Activated CD8-positive, alpha-beta memory T cell treated with anti-CD3 and anti-CD28 coated beads for 48 hours (primary cell): ENCODE measurements at regions not wholly inside any gene's neighbourhood (a gene's known extent, or its start where the extent isn't known, plus 50 kb on each side); places are given as distances from the start of the nearest gene placed in this dataset.

Experiments used
- DNase-seq, 3 experiments: peaks; one replicate each; pipeline ENCODE4 v3.0.0-alpha.2; 2020; ENCODE audit warnings: low read depth in 2 of 3, low spot score in 2 of 3

DNA sequence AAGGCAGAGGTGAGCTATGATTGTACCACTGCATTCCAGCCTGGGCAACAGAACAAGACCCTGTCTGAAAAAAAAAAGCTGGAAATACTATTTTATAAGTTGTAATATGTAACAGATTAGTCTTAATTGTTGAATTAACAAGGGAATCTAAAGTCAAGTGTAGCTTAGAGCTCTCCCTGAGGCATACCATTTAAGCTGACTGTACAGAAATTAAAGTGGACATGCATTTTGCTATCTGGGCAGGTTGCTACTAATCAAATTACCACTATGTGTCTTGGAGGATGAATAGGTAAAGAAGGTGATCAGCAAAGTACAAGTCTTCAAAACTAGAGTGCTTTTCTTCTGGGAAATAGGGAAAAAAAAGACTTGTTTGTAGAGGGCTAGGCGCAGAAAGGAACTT lies 205.3 kb upstream of the JADE1 start:
- DNase-seq = no peak

- DNase-seq = no peak
These were observed 206.4 kb upstream of the JADE1 start for GRCh38 chr4:128603081-128603480.

DNA sequence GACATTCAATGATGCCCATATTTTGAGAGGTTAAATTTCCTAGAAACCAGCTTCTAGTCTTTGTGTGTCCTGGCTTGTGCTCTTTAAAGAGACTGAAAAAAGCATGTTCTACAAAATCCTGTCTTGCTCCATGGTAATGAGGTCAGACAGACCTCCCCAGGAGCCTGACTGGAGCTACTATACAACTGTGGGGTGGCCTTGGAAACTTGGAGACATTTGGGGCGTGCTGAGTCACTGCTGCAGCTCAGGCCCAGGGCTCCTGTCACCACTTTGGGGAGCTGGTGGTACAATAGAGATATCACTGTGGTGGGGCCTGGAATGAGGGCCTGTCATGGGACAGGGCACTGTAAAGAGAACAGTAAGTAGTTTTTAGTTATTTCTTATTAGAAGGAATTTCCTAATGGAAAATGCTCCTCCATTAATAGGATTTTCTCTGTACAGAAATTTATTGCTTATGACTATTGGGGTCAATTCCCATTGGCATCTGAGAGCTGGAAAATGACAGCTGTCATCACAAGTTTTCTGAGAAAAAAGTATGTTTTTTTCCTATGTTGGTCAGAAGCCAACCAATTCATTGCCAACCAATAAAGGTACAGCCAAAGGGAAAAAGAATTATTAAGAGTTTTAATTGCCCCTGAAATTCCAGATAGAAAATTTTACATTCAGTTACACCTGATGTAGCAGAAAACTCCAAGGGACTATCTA lies 207.4 kb upstream of the JADE1 start:
- DNase-seq = no peak

DNA sequence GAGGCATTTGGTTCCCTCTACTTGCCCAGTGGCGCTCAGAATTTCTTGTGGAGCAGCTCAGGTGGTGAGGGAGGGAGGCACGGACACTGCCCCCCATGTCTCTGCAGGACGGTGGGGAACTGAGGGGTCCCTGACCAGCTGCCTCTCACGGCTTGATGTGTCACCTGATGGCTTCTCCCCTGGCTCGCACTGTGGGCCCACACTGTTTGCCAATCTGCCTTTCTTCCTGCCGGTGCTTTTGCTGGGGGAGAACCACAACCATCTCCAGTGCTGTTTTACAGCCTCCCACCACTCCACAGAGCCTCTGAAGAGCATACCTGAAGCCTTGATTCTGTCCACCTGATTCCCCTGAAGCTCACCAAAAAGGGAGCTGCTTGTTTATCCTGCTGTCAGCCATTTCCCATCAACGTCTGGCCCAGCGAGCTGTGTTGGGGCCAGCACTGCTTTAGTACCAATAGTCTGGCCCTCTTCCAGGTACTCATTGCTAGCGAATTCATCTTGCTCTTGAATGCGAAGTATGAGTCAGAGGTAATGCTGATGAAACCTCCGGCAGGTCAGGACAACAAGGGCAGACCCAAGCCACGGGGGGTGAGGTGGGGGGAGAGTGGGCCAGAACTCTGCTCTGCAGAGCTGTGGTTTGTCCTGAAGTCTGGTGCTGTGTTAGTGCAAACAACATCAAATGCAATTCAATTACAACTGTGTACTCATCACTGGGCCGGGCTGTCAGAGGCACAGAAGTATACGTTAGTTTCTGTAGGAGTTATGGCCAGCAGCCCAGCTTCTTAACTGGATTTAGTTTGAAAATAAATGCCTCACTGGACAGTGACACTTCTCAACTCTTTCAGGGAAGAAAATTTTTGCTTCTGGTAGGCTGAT lies 208.3 kb upstream of the JADE1 start:
- DNase-seq = no peak

GRCh38 chr4:128600410-128600809 lies 209.1 kb upstream of the JADE1 start:
- DNase-seq = no peak

DNA sequence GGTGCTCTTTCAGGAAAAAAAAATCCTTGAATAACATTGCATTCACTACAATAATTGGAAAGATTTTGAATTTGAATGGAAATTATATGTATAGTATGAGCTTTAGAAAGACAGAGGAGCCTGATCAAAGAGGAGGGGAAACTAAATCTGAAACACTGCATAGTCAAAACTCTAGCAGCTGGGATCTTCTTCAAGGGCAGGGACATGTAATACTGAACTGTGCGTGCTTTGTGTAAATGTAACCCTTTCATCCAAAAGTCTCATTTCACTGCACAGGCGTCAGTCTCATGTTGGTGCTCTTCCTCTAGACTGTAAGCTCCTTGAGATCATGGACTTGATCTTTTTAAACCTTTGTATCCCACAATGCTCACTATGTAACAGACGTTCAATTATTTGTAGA lies 212.0 kb upstream of the JADE1 start:
- no peak for DNase-seq

- no peak for DNase-seq
These were observed 212.6 kb upstream of the JADE1 start for GRCh38 chr4:128596853-128597252.

GRCh38 chr4:128596115-128596514 lies 213.4 kb upstream of the JADE1 start:
- no peak for DNase-seq

- no peak for DNase-seq
These were observed 218.0 kb upstream of the JADE1 start for GRCh38 chr4:128591482-128591881.

DNA sequence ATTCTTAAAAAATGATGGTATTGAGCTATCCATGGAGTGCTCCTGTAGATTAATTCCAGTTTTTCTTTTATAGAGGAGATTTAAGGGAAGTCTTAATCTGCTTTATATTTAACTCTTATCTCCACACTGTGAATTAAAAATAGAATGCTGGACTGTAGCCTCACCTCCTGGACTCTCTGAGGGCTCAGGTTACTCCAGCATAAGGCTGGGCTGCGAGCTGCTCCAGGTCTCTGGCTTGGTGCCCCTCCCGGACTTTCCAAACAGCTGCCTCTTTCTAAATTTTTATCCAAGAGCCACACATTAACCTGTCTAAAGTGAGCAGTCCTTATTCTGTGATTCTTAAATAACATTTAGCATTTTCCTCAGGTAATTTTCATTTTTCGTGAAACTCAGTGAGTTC lies 218.7 kb upstream of the JADE1 start:
- no peak for DNase-seq

DNA sequence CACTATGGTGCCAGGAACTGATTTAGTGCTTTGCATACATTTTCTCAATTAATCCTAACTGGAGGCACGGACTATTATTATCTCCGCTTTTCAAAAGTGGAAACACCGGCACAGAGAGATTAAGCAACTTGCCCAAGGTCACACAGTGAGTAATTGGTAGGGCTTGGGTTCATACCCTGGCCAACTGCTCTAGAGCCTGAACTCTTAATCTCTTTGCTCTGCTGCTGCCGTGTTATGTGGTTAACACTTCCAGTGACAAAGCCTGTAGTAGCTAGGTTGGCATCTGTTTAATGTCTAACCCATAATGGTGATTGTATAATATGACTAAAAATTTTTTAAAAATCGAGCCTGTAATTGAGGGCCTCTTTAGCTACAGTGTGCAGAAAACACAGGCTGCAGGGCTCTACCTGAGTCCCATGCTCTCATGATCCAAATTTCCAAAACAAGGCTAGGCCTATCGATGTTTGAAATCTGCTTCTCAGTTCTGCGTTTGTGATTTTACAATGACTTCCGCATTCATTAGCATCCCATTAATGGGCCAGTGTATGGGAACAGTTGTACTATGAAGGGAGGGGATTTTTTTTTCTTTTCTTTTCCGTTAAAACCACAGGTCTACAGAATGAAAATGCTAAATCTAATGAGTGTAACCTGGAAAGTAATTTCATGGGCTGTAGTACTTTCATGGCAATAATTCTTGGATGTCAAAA lies 219.3 kb upstream of the JADE1 start:
- DNase-seq = no peak

DNA sequence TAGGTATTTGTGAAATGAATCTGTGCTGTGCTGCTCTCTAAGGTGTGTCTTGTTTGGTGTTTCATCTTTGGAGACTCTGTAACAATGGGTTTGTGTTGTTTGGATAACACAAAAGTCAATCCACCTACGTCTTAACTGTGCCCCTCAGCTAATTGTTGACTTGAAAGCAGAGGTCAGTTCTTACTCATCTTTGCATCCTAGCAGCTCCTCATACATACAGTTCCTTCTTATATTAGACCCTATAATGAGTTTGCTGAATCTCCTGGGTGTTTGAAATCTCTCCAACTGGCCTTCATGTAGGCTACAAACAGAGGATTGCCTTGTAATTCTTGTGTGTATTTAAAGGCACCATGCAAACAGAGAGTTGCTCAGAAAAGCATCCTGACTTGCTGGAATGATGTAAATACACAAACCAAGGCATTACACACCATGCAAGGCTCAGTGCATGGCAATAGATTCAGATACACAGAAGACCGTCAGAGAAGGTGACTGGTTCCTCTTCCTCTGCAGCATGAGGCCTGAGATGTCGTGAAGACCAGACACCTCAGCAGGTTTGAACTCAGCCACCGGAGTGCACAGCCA lies 220.0 kb upstream of the JADE1 start:
- DNase-seq = no peak

DNA sequence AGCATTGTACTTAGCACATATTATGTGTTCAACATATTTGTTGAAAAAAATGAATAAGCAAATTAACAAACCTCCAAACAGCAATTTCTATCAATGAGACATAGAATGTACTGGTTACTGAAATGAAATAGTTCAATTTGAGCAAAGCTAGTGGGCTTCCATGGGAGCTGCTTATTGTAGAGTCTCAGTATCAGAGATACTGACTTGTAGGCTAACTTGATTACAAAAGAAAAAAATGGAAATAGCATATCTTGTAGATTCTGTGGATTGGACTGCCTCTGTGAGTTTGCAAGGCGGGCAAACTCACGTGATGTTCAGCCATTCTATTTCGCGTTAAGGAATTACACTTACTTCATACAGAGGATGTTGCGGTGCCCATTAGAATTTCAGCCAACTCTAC lies 222.1 kb upstream of the JADE1 start:
- DNase-seq = no peak

DNA sequence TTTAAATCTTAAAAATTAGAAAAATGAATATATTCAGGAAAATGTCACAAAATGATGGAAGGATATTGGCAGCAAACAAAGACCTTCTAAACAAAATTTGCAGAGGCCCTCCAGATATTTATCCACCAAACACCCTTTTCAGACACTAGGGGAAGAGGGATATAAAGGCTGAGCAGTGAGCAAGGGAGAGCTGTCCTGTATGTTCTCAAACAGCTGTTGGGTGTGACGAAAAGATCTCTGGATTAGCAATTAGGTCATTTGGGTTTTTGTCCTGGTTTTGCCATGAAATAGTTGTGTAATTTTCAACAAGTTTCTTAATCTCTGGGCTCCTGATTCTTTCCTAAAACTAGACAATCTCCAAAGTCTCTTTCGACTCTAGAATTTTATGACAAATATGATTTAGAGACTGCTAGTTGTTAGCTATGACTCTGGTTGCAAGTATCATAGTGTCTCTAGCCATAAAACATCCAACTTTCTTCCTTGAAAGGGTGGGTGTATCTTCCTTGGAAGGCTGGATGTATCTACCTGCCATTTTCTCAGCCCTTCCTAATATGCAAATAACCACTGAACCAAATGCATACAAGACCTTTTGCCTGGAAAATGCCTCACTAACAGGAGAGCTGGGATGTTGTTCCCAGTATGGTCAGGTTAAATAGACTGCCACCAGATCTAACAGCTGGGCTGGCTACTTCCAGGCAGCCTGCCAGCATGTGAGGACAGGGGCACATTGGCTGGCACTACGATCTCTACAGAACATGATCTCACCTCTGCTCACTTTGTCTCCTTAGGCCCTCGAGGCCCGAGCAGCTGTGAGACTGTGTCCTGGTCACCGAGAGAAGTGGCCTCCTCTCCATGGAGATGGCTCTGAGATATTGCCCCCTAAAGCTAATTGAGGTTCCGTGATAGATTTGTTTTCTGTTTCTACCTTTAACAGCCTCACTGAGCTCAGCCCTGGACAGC lies 225.5 kb upstream of the JADE1 start:
- DNase-seq = no peak

- DNase-seq = no peak
These were observed 227.1 kb upstream of the JADE1 start for GRCh38 chr4:128582427-128582870.

DNA sequence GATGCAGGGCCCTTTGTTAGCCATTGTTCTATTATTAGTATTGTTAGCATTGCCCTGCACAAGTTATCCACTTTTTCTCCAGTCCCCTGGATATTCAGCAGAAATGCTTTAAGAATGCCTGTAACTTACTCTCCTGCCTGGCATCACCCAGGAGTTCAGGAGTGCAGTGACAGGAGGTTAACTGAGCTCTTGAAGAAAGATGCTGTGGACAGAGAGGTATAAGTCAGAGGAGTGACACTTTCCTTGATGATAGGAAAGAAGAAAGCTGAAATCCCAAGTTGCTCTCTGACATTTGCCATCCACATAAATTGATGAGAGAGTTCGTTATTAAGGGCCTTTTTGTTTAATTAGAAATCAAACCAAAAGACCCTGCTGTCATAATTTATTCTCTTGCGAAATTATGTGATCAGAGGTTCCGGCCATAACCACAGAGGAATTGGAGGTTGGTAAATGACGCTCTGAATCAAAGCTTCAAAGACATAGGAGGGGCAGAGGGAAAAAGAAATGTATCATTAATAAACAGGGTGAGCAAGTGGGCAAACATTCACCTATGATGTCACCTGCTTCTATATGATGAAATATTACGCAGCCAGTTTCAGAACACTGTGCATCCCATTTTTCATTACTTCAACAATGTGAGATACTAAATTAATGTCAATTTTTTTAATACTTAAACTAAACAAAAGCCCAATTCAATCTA lies 230.2 kb upstream of the JADE1 start:
- DNase-seq = no peak

GRCh38 chr4:128574706-128575105 lies 234.8 kb upstream of the JADE1 start:
- peak; percentile 3 to 44 (median 25) for DNase-seq

GRCh38 chr4:128573781-128574508 lies 235.6 kb upstream of the JADE1 start:
- DNase-seq = no peak

- no peak for DNase-seq
These were observed 236.7 kb upstream of the JADE1 start for GRCh38 chr4:128572778-128573241.
